ENCODE measurements at regions not wholly inside any gene's neighbourhood (a gene's known extent, or its start where the extent isn't known, plus 50 kb on each side); places are given as distances from the start of the nearest gene placed in this dataset.

DNA sequence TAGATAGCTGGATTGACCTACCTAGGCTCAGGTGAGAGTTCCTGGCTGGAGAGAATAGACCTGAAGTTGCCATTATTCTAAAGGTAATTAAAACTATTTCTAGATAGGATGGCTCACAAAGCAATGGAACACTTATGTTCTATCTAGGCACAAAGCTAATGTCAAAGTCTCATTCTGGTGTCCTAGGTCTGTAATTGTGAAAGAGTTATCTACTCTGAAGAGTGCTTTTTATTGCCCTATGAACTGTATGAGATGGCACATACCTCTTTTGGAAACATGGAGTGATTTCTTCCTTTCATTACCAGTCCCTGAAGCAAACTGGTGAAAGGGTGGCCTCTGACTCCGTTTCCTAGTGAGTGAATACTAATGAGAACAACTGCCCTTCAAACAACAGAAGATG is 80.3 kb downstream of the MTNR1B start:
- TF ChIP-seq, protein P1, sequence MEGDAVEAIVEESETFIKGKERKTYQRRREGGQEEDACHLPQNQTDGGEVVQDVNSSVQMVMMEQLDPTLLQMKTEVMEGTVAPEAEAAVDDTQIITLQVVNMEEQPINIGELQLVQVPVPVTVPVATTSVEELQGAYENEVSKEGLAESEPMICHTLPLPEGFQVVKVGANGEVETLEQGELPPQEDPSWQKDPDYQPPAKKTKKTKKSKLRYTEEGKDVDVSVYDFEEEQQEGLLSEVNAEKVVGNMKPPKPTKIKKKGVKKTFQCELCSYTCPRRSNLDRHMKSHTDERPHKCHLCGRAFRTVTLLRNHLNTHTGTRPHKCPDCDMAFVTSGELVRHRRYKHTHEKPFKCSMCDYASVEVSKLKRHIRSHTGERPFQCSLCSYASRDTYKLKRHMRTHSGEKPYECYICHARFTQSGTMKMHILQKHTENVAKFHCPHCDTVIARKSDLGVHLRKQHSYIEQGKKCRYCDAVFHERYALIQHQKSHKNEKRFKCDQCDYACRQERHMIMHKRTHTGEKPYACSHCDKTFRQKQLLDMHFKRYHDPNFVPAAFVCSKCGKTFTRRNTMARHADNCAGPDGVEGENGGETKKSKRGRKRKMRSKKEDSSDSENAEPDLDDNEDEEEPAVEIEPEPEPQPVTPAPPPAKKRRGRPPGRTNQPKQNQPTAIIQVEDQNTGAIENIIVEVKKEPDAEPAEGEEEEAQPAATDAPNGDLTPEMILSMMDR (IDR thresholded peaks at IDR 0.05 in 4 of 5, conservative IDR thresholded peaks at IDR 0.05 in 1 of 5): no peak
- TF ChIP-seq POLR2A (IDR thresholded peaks at IDR 0.05): no peak
